IPS-18c (cell line): ENCODE measurements at regions not wholly inside any gene's neighbourhood (a gene's known extent, or its start where the extent isn't known, plus 50 kb on each side); places are given as distances from the start of the nearest gene placed in this dataset.
"Not testable (repeated sequence)": the region's sequence is repeated elsewhere in the genome, so short reads cannot be mapped to it uniquely, and the experiment has no call there.

Experiments used
- H3K4me3 ChIP-seq: 2 replicates; pipeline ENCODE4 v1.7.0; 2013; ENCODE audit warnings: low read depth, mild to moderate bottlenecking, low read length, moderate library complexity; ENCODE audit not compliant: insufficient read depth
- H3K9me3 ChIP-seq: one replicate; pipeline ENCODE4 v1.6.1; 2013; ENCODE audit warnings: mild to moderate bottlenecking, low read length, moderate library complexity; ENCODE audit not compliant: control insufficient read depth, insufficient read depth

DNA sequence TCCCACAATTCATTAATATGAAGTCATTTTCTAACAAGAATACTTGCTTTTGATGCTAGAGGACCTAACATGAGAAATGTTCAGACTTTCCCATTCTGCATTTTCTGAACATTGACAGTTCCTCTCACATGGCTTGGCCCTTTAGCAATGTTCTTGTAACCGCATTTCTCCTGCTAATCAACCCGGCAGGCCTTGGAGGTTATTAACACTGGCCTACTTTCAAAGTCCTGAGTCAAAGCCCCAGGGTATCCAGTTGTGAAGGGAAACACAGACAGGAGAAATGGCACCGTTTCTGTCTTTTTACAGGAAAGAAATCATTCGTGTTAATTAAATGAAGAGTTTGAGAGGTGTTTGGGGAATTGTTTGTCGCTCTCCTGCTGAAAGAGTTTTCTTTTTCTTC lies 446.5 kb upstream of the MIS18BP1 start:
- no peak overlapping the region for H3K4me3 ChIP-seq
- H3K9me3 ChIP-seq, result no peaks in the 10 kb centered on the region

DNA sequence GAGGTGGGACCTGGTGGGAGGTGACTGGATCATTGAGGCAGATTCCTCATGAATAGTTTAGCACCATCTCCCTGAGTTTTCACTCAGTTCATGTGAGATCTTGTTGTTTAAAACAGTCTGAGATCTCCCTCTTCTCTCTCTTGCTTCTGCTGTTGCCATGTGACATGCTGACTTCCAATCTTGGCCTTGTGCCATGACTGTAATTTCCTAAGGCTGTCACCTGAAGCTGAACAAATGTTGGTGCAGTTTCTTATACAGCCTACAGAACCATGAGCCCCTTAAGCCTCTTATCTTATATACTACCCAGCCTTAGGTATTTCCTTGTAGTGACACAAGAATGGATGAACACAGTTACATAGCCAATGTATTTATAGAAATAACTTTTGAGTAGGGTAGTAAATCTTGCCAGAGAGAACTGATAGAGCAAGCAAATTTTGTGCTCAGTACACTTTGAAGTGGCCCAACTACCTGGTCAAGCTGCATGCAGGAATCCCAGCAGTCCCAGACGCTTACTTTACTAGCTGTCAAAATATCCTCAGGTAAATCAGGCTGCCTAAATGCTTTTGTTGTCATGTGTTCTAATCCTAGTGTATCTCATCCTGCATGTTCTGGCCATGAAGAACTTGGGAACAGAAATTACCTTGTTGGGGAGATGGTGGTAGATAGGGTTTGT lies 445.6 kb upstream of the MIS18BP1 start:
- Histone ChIP-seq H3K9me3 (no peaks in the 10 kb centered on the region), H3K4me3 (no peak overlapping the region)

DNA sequence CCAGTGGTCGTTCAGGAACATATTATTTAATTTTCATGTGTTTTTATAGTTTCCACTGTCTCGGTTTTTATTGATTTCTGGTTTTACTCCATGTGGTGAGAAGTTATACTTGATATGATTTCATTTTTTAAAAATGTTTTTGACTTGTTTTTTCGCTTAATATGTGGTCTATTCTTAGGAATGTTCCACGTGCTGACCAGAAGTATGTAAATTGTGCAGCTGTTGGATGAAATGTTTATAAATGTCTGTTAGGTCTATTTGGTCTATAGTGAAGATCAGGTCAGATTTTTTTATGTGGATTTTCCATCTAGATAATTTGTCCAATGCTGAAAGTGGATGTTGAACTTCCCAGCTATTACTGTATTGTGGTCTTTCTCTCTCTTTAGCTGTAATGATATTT lies 433.8 kb upstream of the MIS18BP1 start:
- no peak overlapping the region for H3K4me3 ChIP-seq
- no peaks in the 10 kb centered on the region for H3K9me3 ChIP-seq

DNA sequence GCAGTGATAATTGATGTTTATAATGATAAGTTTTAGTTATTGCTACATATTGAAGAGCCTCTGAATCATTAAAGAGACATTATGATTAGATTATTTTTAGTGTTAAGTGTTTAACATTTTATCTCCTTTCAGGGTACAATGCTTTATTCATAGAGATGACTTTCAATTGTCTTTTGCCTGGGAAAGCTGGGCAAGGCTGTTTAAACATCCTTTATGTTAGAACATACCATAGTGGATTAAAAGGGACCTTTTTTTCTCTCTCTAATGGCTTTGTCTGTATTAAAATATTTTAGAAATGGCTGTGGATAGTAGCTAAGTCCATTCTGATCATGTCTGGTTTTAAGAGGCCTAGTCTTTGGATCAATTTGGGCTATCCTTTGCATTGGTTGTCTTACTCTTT lies 427.5 kb upstream of the MIS18BP1 start:
- no peak overlapping the region for H3K4me3 ChIP-seq
- H3K9me3 ChIP-seq, result no peaks in the 10 kb centered on the region

DNA sequence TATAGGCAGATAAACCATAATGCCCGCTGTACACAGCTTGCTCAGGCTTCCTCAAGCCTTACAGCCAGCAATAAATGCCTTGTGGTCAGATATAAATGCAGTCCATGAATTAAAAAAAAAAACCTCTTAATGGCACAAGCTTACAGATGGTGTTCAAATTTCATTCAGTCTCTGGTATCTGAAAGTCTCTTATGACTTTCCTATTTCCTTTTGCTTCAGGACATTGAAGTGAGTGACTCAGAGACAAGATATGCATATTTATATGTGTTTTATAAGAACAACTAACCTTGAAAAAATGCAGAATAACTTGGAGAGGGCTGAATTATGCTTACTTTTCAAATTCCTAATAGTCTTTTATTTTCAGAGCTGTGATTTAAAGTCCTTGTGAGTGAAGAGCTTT lies 426.9 kb upstream of the MIS18BP1 start:
- Histone ChIP-seq H3K4me3 (no peak overlapping the region), H3K9me3 (no peaks in the 10 kb centered on the region)

DNA sequence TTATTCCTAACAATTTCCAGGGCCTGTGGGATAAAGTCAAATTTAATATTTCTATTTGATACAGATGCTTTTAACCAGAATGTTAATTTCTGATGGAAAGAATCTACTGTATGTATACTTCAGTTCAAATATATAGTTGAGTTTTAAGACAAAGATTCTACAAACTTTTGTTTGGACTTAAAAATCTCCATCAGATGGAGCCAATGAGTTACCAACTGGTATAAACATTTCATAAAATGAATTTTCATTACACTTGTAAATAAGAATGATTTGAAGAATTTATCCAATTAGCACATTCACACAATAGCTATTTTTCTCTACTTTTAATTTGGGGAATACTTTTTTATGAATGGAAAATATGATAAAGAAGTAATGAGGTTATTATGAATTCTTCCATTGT lies 425.2 kb upstream of the MIS18BP1 start:
- no peaks in the 10 kb centered on the region for H3K9me3 ChIP-seq
- no peak overlapping the region for H3K4me3 ChIP-seq

DNA sequence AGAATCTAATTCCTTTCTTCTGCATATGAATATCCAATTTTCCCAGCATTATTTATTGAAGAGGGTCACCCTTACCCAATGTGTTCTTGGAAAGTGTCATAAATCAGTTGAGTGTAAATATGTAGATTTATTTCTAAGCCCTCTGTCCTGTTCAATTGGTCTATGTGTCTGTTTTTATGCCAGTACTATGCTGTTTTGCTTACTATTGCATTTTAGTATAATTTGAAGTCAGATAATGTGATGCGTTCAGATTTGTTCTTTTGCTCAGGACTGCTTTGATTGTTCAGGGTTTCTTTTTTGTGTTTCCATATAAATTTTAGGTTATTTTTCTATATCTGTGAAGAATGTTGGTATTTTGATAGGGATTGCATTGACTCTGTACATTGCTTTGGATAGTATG lies 420.4 kb upstream of the MIS18BP1 start:
- Histone ChIP-seq H3K9me3 (no peaks in the 10 kb centered on the region), H3K4me3 (no peak overlapping the region)

DNA sequence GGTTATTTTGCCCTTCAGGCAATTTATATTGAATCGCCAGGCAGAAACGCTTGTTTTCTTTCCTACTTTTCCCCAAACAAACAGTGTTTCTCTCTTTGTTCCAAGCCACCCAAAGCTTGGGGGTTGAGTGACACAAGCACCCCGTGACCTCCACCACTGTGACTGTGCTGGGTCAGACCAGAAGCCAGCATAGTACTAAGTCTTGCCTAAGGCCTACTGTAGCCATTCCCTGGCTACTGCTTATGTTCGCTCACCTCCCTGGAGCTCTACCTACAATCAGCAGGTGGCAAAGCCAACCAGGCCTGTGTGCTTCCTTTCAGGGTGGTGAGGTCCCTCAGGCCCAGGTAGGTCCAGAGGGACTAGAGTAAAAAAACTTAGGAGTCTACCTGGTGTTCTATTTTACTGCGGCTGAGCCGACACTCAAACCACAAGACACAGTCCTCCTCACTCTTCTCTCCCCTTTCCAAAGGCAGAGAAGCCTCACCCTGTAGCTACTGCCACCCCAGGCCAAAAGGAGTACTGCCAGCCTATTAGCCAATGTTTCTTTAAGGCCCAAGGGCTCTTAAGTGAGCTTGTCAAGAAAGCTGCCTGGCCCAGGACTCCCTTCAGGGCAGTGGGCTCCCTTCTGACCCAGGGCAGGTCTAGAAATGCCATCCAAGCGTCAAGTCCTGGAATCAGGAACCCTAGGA lies 411.8 kb upstream of the MIS18BP1 start:
- H3K4me3 ChIP-seq, result no peak overlapping the region
- H3K9me3 ChIP-seq, result no peaks in the 10 kb centered on the region

DNA sequence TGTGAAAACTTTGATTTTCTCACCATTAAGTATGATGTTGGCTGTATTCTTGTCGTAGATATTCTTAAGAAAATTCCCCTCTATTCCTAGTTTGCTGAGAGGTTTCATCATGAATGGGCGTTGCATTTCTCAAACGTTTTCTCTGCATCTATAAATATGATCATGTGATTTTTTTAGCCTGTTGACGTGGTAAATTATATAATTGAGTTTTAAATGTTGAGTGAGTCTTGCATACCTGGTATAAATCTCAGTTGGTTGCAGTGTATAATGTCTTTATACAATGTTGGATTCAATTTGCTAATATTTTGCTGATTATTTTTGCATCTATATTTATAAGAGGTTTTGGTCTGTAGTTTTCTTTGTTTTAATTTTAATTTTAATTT lies 405.9 kb upstream of the MIS18BP1 start:
- peaks cover 2% of the 10 kb centered on the region for H3K9me3 ChIP-seq
- H3K4me3 ChIP-seq, result no peak overlapping the region

DNA sequence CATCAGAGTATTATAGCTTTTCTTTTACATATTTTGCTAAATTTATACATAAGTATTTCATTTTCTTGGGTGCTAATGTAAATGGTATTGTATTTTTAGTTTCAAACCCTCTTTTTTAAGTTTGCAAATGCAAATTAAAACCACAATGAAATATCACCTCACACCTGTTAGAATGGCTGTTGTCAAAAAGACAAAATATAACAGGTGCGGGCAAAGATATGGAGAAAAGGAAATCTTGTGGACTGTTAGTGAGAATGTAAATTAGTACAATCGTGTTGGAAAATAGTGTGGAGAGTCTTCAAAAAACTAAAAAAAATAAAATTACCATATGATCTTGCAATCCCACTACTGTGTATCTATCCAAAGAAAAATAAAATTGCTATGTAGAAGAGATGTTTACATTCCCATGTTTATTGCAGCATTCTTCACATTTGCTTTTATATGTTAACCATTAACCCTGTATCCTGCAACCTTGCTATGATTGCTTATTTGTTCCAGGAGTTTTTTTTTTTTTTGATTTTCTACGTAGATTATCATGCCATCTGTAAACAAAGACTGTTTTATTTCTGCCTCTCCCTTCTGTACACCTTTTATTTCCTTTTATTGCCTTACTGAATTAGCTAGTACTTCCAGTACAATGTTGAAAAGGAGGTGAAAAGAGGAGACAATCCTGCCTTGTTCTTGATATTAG lies 405.4 kb upstream of the MIS18BP1 start:
- no peak overlapping the region for H3K4me3 ChIP-seq
- peaks cover 2% of the 10 kb centered on the region for H3K9me3 ChIP-seq

DNA sequence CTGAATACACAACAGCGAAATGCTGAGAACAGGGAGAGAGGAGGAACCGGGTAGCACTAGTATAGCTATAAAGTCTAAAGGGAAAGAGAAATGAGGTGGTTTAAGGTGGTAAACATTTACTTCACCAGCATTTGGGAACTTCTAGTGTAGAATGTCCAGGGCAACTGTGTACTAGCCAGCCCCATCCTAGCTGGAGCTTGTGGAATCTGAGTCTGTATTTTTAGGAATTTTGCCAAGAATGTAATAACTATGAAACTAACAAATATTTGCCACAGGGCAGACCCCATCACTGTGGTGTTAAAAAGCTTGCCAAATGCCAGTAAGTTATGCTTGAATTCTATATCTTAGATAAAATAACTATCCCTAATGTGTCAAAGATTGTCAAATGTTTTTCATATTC lies 398.9 kb upstream of the MIS18BP1 start:
- no peaks in the 10 kb centered on the region for H3K9me3 ChIP-seq
- no peak overlapping the region for H3K4me3 ChIP-seq

DNA sequence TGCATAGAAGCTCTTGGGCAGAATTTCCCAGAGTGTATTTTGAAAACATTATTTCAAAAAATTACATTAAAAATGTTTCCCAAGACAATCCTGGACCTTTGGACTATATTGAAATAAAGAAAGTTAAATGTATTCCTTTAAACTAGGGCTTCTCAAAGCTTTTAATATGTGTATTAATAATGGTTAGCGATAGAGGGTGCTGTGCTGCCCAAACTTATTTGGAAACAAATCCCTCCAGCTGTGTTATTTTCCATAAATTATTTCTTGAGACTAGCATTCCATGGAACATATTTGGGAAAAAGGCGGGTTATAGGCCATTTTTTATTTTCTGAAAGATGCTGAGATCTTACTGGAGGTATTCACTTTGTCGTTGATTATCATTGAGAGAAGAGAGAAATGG lies 397.8 kb upstream of the MIS18BP1 start:
- H3K9me3 ChIP-seq, result no peaks in the 10 kb centered on the region
- no peak overlapping the region for H3K4me3 ChIP-seq

DNA sequence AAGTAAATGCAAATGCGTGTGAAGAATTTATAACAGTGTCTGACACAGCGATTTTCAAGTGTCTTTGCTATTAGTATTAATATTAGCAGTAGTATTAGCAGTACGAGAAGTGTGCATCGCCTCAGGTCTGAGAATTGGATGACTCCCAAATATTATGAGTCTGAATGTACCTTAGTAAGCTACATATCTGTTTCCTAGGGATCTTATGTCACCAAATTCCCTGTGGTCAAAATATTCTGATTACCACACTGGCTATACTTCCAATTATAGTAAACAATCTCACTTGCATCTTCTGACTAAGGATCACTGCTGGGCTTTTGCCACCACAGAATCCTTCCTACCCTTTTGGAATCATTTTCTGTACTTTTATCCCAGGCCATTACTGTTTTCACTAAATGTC lies 396.0 kb upstream of the MIS18BP1 start:
- Histone ChIP-seq H3K9me3 (no peaks in the 10 kb centered on the region), H3K4me3 (no peak overlapping the region)

DNA sequence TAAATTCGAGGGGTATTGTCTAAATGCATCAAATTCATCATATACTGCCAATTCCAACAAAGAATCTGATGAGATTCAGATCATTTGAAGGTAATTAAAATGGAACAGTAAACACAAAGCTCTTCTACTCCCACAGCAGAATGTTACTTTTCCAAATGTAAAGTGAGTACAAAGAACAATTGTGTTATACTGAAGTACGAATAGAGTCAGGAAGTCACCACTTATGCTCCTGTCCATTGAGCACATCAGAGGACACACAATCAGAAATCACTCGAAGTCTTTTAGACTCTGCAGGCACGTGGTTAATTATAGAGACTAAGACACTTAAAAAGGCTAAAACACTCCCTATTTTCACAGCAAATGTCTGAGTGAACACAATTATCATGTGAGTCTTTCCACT lies 388.5 kb upstream of the MIS18BP1 start:
- no peak overlapping the region for H3K4me3 ChIP-seq
- H3K9me3 ChIP-seq, result peaks cover 2% of the 10 kb centered on the region

DNA sequence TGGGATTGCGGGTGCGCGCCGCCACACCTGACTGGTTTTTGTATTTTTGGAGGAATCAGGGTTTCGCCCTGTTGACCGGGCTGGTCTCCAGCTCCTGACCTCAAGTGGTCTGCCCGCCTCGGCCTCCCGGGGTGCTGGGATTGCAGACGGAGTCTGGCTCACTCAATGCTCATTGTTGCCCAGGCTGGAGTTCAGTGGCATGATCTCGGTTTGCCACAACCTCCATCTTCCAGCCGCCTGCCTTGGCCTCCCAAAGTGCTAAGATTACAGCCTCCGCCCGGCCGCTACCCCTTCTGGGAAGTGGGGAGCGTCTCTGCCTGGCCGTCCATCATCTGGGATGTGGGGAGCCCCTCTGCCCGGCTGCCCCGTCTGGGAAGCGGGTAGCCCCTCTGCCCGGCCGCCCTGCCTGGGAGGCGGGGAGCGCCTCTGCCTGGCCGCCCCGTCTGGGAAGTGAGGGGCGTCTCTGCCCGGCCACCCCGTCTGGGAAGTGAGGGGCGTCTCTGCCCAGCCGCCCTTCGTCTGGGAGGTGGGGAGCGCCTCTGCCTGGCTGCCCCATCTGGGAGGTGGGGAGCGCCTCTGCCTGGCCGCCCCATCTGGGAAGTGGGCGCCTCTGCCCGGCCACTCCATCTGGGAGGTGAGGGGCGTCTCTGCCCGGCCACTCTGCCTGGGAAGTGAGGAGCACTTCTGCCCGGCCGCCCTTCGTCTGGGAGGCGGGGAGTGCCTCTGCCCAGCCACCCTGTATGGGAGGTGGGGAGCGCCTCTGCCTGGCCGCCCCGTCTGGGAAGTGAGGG lies 381.8 kb upstream of the MIS18BP1 start:
- H3K9me3 ChIP-seq, H3K4me3 ChIP-seq: not testable (repeated sequence)

DNA sequence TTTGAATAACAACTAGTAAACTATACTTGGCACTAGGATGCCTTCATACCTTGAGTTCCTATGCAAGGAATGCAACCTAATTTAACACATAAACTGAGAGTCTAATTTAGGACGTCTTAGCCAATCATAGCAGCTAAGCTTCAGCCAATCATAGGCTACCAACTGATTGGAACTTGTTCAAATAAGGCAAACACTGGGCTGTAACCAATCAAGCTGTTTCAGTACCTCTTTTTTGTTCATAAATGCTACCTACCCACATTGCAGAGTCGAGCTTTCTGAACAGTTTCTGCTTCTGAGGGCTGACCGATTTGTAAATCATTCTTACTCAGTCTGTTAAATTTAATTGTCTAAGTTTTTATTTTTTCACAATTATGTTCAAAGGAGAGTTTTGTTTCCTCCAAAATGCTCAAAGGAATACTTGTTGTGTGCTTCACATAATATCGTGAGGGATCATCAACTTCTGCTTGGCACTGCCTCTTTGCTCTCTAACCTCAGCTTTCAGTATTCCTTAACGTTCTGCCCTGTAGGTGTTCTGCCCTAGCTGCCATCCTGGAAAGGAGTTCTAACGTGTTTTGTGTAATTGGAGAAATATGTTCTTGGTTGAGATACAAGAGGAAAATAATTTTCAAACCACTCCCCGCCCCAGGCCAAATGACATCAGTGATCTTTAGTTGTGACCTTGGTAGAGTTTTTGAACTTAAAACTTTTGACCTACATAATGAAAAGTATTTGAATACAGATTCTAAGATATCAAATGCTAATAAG lies 380.4 kb upstream of the MIS18BP1 start:
- no peak overlapping the region for H3K4me3 ChIP-seq
- H3K9me3 ChIP-seq, result peaks cover 2% of the 10 kb centered on the region

DNA sequence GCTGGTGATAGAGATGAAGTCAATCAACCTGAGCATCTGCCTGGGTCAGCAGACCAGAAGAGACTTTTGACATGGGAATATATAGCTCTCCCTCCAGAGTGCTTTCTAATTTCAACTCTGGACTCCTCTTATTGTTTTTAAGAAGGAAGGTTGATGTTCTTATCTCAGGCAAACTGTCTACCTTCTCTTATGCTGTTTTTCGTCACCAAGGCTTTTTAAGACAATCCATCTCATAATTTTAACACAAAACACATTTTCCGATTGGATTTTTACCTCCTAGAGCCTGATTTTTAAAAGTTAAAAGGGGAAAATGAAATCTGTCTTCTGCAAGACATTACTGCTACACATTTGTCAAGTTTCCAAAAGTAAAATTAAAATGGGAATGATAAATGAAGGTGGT lies 368.7 kb upstream of the MIS18BP1 start:
- Histone ChIP-seq H3K4me3 (no peak overlapping the region), H3K9me3 (no peaks in the 10 kb centered on the region)
